ENCODE measurements at regions not wholly inside any gene's neighbourhood (a gene's known extent, or its start where the extent isn't known, plus 50 kb on each side); places are given as distances from the start of the nearest gene placed in this dataset.

DNA sequence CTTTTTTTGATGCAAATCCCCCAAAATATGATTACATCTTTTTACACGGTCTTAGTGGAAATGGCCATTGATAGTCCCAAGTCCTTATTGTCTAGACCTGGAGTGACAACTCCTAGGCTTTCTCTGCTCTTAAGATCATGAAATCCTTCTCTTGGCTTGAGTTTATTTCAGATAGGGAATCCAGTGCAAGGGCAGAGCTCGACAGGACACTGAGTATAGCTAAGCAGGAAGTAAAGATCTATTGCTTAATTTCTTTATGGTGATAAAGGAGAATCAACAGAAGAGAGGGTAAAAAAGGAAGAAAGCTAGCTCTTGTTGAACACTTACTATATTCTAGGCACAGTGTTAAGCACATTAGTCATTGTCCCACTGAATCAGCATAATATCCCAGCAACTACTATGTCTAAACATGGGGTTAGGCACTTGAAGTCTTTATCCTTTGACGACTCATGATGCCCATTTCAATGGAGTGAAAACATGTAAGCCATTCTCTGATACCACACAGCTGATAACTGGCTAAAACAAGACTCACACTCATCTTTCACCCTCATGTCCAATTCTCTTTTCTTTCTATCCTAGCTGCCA, 74.1 kb upstream of the LRATD1 start:
- FAIRE-seq, result no peak
- no peaks in the 10 kb centered on the region for H3K4me1 ChIP-seq (replicated peaks in 1 of 4; ENCODE audit: control insufficient read depth in 3 of 4, insufficient read depth in 4 of 4, low read length in 3 of 4)
- H3K23ac ChIP-seq (ENCODE audit: insufficient read length), result no peak overlapping the region
- H2AFZ ChIP-seq (ENCODE audit: low read length), result no peak overlapping the region
- no peak overlapping the region for H3K9ac ChIP-seq (replicated peaks in 1 of 4; ENCODE audit: extremely low read depth in 1 of 4, low read depth in 3 of 4, low read length in 3 of 4)
- no peaks in the 10 kb centered on the region for H3K27me3 ChIP-seq (replicated peaks in 1 of 4; ENCODE audit: control insufficient read depth in 3 of 4, extremely low read depth in 1 of 4, insufficient read depth in 3 of 4, low read length in 3 of 4)
- H3K23me2 ChIP-seq (ENCODE audit: low read depth, low read length), result no peaks in the 10 kb centered on the region
- H2BK12ac ChIP-seq (ENCODE audit: low read depth, low read length), result no peak overlapping the region
- no peaks in the 10 kb centered on the region for H3K79me2 ChIP-seq (ENCODE audit: control insufficient read depth in 1 of 2, insufficient read depth in 2 of 2, low read length in 2 of 2)
- H3K79me1 ChIP-seq (ENCODE audit: low read depth, low read length), result no peaks in the 10 kb centered on the region
- no peak overlapping the region for H2AK5ac ChIP-seq (ENCODE audit: low read depth, low read length)
- 87% methylated on average over 3 of the region's 3 CpGs; no CpG with 5 or more reads in 1 of the 2 experiments for WGBS, 2 experiments (ENCODE audit: extremely low coverage in 1 of 2, insufficient coverage in 1 of 2, insufficient read length in 1 of 2, insufficient replicate concordance in 2 of 2, low coverage in 1 of 2, low lambda C conversion rate in 2 of 2, missing lambda C conversion rate in 1 of 2)
- no peak overlapping the region for H2BK15ac ChIP-seq (ENCODE audit: low read length)
- no peak overlapping the region for H3K4ac ChIP-seq (replicated peaks; ENCODE audit: insufficient read length, low read depth, low read length)
- no peak overlapping the region for H4K91ac ChIP-seq (replicated peaks; ENCODE audit: insufficient read length, low read length)
- no peak for DNase-seq (ENCODE audit: low read depth in 1 of 2, low spot score in 2 of 2)
- POLR2A ChIA-PET (ENCODE audit: partially characterized antibody), result no interaction called here
- no peak overlapping the region for H2BK120ac ChIP-seq (replicated peaks; ENCODE audit: low read depth, low read length)
- H2BK20ac ChIP-seq (ENCODE audit: low read length), result no peak overlapping the region
- H3K4me3 ChIP-seq (ENCODE audit: extremely low read depth in 1 of 4, insufficient read depth in 2 of 4, low read depth in 3 of 4, low read length in 4 of 4), result no peak overlapping the region
- H2BK5ac ChIP-seq (ENCODE audit: low read depth, low read length), result no peak overlapping the region
- H3K14ac ChIP-seq (ENCODE audit: insufficient read length), result no peak overlapping the region
- TF ChIP-seq BCL11A (IDR thresholded peaks at IDR 0.05; ENCODE audit: low read depth in 2 of 2, low read length in 2 of 2) (no peak), CBX8 (IDR thresholded peaks at IDR 0.05; ENCODE audit: borderline replicate concordance, low read depth, low read length) (no peak), ASH2L (IDR thresholded peaks at IDR 0.05; ENCODE audit: low read length) (no peak), ZNF274 (IDR thresholded peaks at IDR 0.05; ENCODE audit: borderline replicate concordance, extremely low read depth, low read length) (no peak), YY1 (IDR thresholded peaks at IDR 0.05; ENCODE audit: low read depth, low read length) (no peak), RAD21 (IDR thresholded peaks at IDR 0.05 in 1 of 2, conservative IDR thresholded peaks at IDR 0.05 in 1 of 2; ENCODE audit: low read depth in 2 of 2, low read length in 2 of 2) (no peak), SIX5 (IDR thresholded peaks at IDR 0.05; ENCODE audit: low read depth, low read length) (no peak)
- TF ChIP-seq, protein P1, sequence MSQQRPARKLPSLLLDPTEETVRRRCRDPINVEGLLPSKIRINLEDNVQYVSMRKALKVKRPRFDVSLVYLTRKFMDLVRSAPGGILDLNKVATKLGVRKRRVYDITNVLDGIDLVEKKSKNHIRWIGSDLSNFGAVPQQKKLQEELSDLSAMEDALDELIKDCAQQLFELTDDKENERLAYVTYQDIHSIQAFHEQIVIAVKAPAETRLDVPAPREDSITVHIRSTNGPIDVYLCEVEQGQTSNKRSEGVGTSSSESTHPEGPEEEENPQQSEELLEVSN (IDR thresholded peaks at IDR 0.05), result no peak
- no peak overlapping the region for H4K8ac ChIP-seq (ENCODE audit: extremely low read depth, insufficient read depth, low read length)
- H4K20me1 ChIP-seq (replicated peaks in 1 of 2; ENCODE audit: control insufficient read depth in 1 of 2, insufficient read depth in 2 of 2, low read length in 2 of 2), result no peaks in the 10 kb centered on the region
- CTCF ChIA-PET (ENCODE audit: partially characterized antibody), result no interaction called here
- H4K5ac ChIP-seq (ENCODE audit: insufficient read length, low read depth, low read length), result no peak overlapping the region
- no peak overlapping the region for H3K18ac ChIP-seq (ENCODE audit: extremely low read depth, low read length)
- H3K56ac ChIP-seq (replicated peaks; ENCODE audit: insufficient read length, low read depth, low read length), result no peak overlapping the region
- no peak overlapping the region for H3K27ac ChIP-seq (ENCODE audit: low read depth, low read length)
- H3K36me3 ChIP-seq (ENCODE audit: control insufficient read depth in 2 of 4, insufficient read depth in 4 of 4, low read length in 3 of 4), result no peaks in the 10 kb centered on the region
- no peak overlapping the region for H3K4me2 ChIP-seq (ENCODE audit: insufficient read depth in 1 of 2, low read depth in 2 of 2, low read length in 2 of 2)
- H3K9me3 ChIP-seq (ENCODE audit: insufficient read depth in 2 of 2, low read depth in 1 of 2, low read length in 1 of 2), result no peaks in the 10 kb centered on the region

All from H1 (cell line).